NCI-H2227 (cell line): ENCODE measurements at regions not wholly inside any gene's neighbourhood (a gene's known extent, or its start where the extent isn't known, plus 50 kb on each side); places are given as distances from the start of the nearest gene placed in this dataset.

Experiments
- DNase-seq: peaks from one replicate; lab custom pipeline; 2025; ENCODE audit not compliant: unreplicated experiment; lab: John Stamatoyannopoulos, UW

- DNase-seq, result no peak
Measured at GRCh38 chr2:118524911-118525310, 322.5 kb downstream of the EN1 start.

- no peak for DNase-seq
Measured at GRCh38 chr2:118523761-118524160, 323.7 kb downstream of the EN1 start.

GRCh38 chr2:118521960-118522359 lies 325.5 kb downstream of the EN1 start:
- DNase-seq, result no peak

- DNase-seq, result no peak
Measured at GRCh38 chr2:118521272-118521671, 326.2 kb downstream of the EN1 start.

GRCh38 chr2:118520246-118520645 lies 327.2 kb downstream of the EN1 start:
- no peak for DNase-seq

GRCh38 chr2:118519511-118519910 lies 327.9 kb downstream of the EN1 start:
- DNase-seq, result no peak

- DNase-seq, result no peak
Measured at GRCh38 chr2:118510807-118511206, 336.6 kb downstream of the EN1 start.

- DNase-seq, result no peak
Measured at GRCh38 chr2:118509319-118510004, 338.0 kb downstream of the EN1 start.

GRCh38 chr2:118508282-118508681 lies 339.2 kb downstream of the EN1 start:
- DNase-seq, result no peak

GRCh38 chr2:118505436-118505835 lies 342.0 kb downstream of the EN1 start:
- no peak for DNase-seq

GRCh38 chr2:118502106-118502505 lies 345.3 kb downstream of the EN1 start:
- no peak for DNase-seq

GRCh38 chr2:118498943-118499342 lies 348.5 kb downstream of the EN1 start:
- DNase-seq, result no peak

- DNase-seq, result no peak
Measured at GRCh38 chr2:118496870-118497611, 350.4 kb downstream of the EN1 start.

GRCh38 chr2:118496467-118496866 lies 351.0 kb downstream of the EN1 start:
- no peak for DNase-seq

- DNase-seq, result no peak
Measured at GRCh38 chr2:118495290-118495689, 352.2 kb downstream of the EN1 start.

GRCh38 chr2:118493213-118493612 lies 354.2 kb downstream of the EN1 start:
- no peak for DNase-seq

- DNase-seq, result no peak
Measured at GRCh38 chr2:118492335-118492734, 355.1 kb downstream of the EN1 start.

GRCh38 chr2:118490330-118490729 lies 357.1 kb downstream of the EN1 start:
- no peak for DNase-seq

- no peak for DNase-seq
Measured at GRCh38 chr2:118489712-118490299, 357.6 kb downstream of the EN1 start.

- DNase-seq, result no peak
Measured at GRCh38 chr2:118481299-118481698, 366.1 kb downstream of the EN1 start.

GRCh38 chr2:118479020-118479419 lies 368.4 kb downstream of the EN1 start:
- DNase-seq, result no peak

- no peak for DNase-seq
Measured at GRCh38 chr2:118477111-118477862, 370.2 kb downstream of the EN1 start.
